A204.1 (cell line): ENCODE measurements at regions not wholly inside any gene's neighbourhood (a gene's known extent, or its start where the extent isn't known, plus 50 kb on each side); places are given as distances from the start of the nearest gene placed in this dataset.
"Not testable (repeated sequence)": the region's sequence is repeated elsewhere in the genome, so short reads cannot be mapped to it uniquely, and the experiment has no call there.

Experiments used
- FAIRE-seq: peaks from 2 replicates; lab custom pipeline; 2012; peaks lifted over from hg19 to GRCh38; lab: Jason Lieb, UNC

GRCh38 chr4:126445596-126445995 lies 1130.8 kb downstream of the FAT4 start:
- FAIRE-seq, result no peak

GRCh38 chr4:126446917-126447316 lies 1132.2 kb downstream of the FAT4 start:
- no peak for FAIRE-seq

DNA sequence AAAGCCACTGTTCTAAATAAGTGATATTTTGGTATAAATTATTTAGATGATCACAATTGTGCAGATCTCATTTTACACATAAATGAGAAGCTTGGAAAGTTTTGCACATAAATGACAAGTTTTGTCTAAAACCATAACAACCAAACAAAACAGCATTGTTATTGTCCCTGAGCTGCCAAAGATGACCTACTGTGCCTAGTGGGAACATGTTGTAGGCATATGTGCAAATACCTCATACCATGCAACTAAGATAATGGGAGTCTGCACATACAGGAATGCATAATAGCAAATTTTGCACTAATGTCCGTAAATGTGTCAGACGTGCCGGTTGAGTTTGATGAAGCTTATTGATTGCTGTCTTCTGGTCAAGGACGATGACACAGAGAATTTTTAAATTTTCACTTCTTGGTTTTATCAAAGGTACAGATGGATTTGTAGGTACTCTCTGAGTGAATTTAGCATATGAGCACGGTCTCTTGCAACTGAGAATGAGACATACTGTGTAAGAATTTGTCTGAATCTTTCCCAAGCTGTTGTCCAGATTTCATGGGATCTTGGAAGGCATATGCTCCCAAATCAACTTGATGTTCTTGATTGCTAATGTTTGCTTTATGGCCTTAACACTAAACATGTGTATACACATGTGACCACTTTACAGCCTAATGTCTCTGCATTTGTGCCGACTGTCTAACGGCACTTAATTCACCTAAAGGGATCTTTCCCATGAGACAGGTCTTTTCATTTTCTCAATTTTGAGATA lies 1133.5 kb downstream of the FAT4 start:
- FAIRE-seq, result no peak

GRCh38 chr4:126451237-126451873 lies 1136.6 kb downstream of the FAT4 start:
- no peak for FAIRE-seq

DNA sequence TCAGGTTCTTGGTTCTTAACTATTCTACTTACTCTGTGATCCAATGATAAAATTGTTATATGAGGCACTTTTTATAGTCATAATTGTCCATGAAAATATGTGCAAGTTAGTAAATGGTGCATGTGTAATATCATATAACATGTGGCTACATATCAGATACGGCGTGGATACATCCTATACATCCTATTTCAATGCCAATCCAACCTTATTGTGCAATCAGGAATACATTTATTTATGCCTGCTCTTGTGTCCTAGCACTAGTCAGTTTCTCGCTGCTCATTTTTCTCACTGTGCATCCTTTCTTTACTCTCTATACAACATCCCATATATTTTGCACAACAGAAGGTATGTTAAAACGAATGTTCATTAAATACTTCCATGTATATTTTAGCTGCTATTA lies 1141.1 kb downstream of the FAT4 start:
- no peak for FAIRE-seq

- no peak for FAIRE-seq
These were observed 1144.2 kb downstream of the FAT4 start for GRCh38 chr4:126458993-126459392.

GRCh38 chr4:126465341-126465740 lies 1150.6 kb downstream of the FAT4 start:
- FAIRE-seq, result no peak

DNA sequence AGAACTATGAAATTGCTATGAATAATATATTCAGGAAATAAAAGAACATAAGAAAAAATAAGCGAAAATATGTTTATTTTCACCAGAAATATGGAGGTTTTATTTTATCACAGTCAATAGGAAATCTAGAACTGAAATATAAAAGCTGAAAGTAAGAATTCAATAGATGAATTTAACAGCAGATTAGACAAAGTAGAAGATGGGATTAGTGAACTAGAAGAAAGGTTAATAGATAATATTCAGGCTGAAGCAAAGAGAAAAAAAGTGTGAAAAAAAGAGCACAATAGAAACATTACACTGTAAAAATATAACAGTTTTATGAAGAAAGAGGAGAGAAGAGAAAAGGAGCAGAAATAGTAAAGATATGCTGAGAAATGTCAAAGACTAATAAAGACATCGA lies 1152.1 kb downstream of the FAT4 start:
- no peak for FAIRE-seq

DNA sequence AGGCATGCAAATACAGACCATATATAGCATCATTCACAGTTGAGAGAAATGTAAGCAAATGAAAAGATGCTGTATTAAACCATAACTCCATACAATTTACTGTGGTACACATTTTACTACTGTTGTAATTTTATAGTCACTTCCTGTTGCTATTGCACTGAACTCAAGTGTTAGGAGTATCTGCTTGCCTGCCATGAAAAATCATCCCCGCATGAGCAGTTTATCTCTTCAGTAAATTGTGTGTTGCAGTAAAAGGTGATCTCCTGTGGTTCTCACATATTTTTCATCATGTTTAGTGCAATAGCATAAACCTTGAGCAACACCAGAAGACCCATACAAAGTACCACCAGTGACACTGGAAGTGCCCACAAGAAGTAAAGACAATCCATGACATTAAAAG lies 1153.4 kb downstream of the FAT4 start:
- no peak for FAIRE-seq

DNA sequence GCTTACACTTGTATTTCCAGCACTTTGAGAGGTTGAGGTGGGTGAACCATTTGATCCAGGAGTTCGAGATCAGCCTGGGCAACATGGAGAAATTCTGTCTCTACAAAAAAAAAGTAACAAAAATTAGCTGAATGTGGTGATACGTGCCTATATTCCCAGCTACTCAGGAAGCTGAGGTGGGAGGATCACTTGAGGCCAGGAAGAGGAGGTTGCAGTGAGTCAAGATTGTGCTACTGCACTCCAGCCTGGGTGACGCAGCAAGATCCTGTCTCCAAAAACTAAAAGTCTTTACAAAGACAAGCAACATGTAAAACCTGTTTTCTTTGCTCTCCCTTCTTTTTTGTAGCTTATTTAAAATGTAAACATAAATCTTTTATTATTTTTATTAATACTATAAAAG lies 1156.1 kb downstream of the FAT4 start:
- FAIRE-seq, result no peak

GRCh38 chr4:126475730-126476129 lies 1157.0 kb upstream of the INTU start:
- FAIRE-seq, result no peak

DNA sequence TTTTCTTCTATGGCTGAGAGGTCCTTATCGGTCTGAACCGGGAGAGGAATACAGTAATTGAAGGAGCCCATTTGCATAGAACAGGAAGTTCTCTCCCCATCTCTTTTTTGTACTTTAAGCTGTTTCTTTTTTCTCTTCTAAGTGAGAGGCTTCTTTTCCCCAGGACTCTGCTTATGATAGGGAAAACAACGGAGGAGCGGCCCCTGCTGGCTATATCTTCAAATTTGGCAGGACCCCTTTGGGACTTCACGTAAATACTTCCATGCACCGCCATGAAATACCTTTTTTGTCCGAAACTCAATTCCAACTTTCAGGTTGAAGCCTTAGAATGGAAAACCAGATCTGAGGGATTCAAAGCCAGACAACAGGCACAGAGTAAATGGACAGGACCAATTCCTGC lies 1153.0 kb upstream of the INTU start:
- no peak for FAIRE-seq

DNA sequence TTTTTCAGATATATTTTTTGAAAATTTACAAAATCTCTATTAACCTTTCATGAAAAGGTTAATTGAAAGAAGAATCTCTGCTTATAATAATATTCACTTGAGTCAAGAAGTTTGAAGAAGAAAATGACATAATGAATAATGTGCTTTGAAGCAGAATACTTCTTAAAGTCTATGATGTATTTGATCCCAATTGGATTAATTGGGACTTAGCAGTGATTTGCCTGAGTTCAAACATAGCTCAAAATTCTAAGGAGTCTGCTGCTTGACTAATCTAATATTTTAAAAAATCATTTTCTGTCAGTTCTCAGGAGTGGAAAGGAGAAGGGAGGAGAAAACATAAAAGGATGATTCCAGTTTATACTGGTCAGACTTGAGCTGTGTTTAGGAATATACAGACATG lies 1150.4 kb upstream of the INTU start:
- no peak for FAIRE-seq

GRCh38 chr4:126486377-126486776 lies 1146.4 kb upstream of the INTU start:
- FAIRE-seq, result no peak

- no peak for FAIRE-seq
These were observed 1142.8 kb upstream of the INTU start for GRCh38 chr4:126489826-126490463.

DNA sequence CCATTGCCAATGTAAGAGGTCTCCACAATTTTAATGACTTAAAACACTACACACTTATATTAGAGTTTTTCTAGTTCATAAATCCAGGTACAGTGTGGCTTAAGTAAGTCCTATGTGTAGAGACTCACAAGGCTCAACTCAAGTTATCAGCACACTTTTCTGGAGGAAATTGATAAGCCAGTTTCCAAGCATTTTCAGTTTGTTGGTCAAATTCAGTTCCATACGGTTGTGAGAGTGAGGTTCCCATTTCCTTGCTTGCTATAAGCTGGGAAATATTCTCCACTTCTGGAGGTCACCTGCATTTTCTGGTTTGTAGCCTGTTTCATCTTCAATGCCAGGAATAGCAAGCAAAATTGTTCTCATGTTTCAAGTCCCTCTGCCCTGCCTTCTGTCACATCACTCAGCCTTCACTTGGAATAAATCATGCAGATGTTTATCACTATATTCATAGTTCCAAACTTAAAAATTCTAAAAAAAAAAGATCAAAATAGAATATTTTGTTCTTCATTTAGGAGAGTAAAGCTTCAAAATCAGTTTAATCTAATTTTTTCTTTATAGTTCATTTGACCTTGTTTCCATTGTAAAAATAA lies 1137.5 kb upstream of the INTU start:
- FAIRE-seq, result no peak

DNA sequence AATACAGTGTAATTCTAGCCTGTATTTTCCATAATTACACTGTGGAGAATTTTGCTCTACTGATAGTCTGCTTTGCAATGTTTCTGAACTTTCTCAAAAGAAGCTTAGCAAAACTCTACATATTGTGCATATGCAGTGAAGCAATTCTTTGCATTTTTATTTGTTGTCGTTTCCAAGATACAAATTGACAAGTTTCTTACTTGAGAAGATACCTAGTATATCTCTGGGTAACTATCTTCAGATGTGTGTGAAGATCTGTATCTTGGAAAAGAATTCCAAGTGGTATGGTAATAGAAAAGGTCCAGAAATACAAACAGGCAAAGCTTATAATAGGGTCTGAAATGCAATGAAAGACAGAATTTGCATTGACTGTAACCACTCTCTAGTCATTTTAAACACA lies 1119.8 kb upstream of the INTU start:
- FAIRE-seq, result no peak

DNA sequence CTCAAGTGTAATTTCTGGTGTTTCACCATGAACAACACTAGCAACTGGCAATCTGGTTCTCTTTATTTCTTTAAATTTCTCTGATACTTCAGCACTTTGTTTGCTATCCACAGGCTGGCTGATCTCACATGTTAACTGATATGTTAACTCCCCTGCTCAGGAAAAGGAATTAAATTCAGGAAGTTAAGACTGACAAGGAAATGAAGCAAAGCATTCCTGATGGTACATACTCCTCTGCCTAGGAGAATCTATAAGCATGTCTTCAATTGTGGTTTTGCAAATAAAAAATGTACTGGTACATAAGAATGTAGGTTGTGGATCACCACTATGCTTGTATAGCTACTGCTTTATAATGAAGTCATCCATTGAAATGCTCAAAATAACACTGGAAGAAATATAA lies 1119.2 kb upstream of the INTU start:
- no peak for FAIRE-seq

GRCh38 chr4:126520731-126521130 lies 1112.0 kb upstream of the INTU start:
- no peak for FAIRE-seq

- not testable (repeated sequence) for FAIRE-seq
These were observed 1107.4 kb upstream of the INTU start for GRCh38 chr4:126525400-126525799.

DNA sequence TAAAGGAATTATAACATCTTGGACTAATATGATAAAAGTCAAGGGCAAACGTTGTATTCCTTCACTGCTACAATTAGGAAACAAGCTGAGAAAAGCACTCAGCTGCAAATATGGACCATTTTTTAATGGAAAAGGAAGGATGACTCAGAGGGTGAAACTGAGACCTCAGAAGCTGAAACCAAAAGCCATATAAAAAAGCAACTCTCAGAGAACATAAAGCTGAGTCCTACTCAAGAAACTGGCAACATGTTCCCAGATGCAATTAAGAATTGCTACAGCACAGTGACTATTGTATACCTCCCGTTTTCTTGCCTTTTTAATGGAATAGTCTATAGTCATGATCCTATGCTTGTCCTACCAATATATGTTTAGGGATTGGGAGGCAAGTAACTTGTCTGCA lies 1106.4 kb upstream of the INTU start:
- no peak for FAIRE-seq

DNA sequence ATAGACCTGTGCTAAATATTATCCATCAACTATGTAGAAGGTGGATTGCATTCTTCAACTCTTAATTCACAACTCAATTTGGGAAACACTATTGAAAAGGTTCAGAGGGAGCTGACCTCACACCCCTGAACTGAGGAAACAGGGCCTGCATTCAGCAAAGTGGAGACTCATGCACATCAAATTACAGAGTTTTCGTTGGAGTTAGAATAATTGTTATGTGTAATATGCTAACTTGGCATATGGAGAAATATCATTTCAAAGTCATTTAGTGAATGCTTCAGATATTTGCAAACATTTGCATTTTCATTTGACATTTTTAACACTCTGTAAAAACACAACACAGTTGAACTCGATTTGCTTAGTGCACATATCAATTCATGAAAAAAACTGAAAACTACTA lies 1102.8 kb upstream of the INTU start:
- no peak for FAIRE-seq

DNA sequence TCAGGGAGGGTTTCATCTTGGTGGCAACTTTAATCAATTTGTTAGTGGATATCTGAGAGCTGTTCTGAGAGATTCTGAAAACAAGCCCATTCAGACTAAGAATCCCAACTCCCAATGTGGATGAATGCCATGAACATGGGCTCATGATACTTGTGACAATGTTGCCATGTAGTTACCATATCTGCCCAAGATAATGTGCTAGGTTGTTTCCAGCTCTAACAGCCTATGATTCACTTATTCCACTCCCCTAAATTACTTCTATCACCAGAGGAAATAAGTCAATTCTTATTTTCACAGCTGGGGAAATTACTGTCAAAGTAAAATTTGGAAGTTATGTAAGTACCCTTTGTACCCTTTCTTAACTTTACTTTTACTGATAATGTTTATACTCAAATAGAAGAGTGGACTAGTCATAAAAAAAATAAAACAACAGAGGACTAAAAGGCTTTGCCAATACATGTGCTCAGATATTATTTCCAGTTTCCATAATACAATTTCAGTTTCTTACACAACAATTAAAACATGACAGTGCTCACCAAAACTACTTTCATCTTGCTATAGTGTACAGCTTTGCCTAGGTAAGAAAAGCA lies 1101.7 kb upstream of the INTU start:
- FAIRE-seq, result no peak
